ENCODE measurements at regions not wholly inside any gene's neighbourhood (a gene's known extent, or its start where the extent isn't known, plus 50 kb on each side); places are given as distances from the start of the nearest gene placed in this dataset.
"Not testable (repeated sequence)": the region's sequence is repeated elsewhere in the genome, so short reads cannot be mapped to it uniquely, and the experiment has no call there.

DNA sequence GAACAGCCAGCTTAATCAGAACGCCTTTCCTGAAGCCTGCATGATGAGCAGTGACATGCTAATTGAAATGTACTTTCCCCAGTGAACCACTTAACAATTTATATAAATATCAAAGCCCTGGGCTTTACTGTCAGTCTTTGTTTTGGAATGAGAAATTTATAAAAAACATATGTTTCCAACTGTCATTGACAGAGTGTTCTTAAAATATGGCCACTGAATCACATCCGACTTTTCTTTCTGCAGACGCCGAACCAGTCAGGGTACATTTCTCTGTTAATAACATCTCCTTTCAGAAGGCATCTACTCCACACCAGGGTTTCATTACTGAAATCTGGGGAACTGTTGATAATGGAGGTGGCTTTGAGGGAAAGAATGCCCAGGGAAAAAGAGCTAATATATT is 343.7 kb downstream of the INSIG2 start:
- Mint-ChIP-seq H3K4me3 (no peak overlapping the region), H3K4me1 (no peaks in the 10 kb centered on the region), H3K27ac (no peak overlapping the region), H3K27me3 (no peaks in the 10 kb centered on the region), H3K9me3 (ENCODE audit: low read depth) (no peaks in the 10 kb centered on the region), H3K36me3 (no peaks in the 10 kb centered on the region)
- DNase-seq (no peak), ATAC-seq (no peak)
- CTCF ChIA-PET, result no interaction called here

DNA sequence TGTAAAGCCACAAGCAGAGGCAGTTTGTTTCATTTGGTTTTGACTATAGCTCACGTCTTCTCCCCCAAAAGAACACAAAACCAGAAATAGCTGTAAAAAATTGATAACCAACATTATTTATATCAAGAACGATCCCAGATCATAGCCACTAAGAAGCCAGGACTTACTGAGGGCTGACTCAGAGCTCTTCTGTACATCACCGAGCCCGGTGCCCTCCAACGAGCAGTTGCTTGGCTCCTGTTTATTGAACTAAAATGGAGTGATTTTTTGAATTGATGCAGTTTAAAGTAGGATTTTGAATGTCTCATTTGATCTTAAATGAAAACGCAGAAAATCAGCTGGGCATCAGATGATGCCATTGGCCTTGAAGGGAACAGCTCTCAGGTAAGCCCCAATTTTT is 343.3 kb downstream of the INSIG2 start:
- Mint-ChIP-seq H3K27me3 (no peaks in the 10 kb centered on the region), H3K9me3 (ENCODE audit: low read depth) (no peaks in the 10 kb centered on the region), H3K4me3 (no peak overlapping the region), H3K27ac (no peak overlapping the region), H3K4me1 (no peaks in the 10 kb centered on the region), H3K36me3 (no peaks in the 10 kb centered on the region)
- CTCF ChIA-PET, result no interaction called here
- no peak for DNase-seq
- no peak for ATAC-seq

DNA sequence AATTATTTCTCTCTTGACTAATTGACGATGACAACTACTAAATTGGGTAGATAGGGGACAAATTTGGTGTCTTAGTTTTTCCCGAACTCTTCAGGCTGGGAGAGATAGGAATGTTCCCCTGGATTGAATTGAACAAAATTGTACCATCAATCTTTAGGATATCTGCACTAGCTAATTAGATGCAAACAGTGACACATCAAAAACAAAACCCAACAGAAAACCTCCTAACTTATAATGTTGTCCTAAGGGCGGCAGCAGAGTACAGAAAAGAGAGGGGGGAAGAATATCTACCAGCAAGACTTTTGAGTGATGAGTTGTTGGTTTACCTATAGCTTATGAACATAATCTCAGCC is 342.9 kb downstream of the INSIG2 start:
- Mint-ChIP-seq H3K36me3 (no peaks in the 10 kb centered on the region), H3K4me1 (no peaks in the 10 kb centered on the region), H3K27me3 (no peaks in the 10 kb centered on the region), H3K4me3 (no peak overlapping the region), H3K9me3 (ENCODE audit: low read depth) (no peaks in the 10 kb centered on the region), H3K27ac (no peak overlapping the region)
- no peak for ATAC-seq
- CTCF ChIA-PET, result no interaction called here
- no peak for DNase-seq

DNA sequence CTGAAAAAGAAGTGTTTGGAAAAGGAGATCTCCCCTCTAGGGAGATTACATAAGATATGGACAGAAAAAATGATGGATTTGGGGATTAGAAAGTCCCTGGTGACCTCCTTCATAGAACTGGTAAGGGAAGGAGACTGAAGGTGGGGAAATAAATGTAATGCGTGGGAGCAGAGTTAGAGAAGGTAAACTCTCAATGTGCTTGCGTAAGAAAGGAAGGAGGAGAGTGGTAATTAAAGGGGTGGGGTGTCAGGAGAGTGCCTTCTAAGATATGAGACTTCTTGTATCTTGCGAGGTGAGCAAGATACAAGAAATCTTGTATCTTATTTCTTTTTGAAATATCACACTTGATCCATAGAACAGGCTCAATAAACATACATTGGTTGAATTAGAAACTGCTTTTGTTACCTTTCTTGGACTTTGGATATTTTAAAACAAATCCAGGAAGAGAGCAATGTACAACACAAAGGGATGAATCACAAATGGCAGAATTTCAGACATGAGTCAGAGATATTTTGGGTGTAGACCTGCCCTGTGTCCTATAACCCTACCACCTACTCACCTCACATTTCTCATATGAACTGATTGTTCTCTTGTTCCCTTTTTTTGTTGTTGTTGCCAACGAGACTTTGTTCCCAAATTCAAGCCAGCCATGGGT is 342.4 kb downstream of the INSIG2 start:
- no peaks in the 10 kb centered on the region for H3K4me1 Mint-ChIP-seq
- H3K27ac Mint-ChIP-seq, result no peak overlapping the region
- no peaks in the 10 kb centered on the region for H3K9me3 Mint-ChIP-seq (ENCODE audit: low read depth)
- H3K27me3 Mint-ChIP-seq, result no peaks in the 10 kb centered on the region
- ATAC-seq (no peak), DNase-seq (no peak)
- no peaks in the 10 kb centered on the region for H3K36me3 Mint-ChIP-seq
- no peak overlapping the region for H3K4me3 Mint-ChIP-seq
- CTCF ChIA-PET, result no interaction called here

DNA sequence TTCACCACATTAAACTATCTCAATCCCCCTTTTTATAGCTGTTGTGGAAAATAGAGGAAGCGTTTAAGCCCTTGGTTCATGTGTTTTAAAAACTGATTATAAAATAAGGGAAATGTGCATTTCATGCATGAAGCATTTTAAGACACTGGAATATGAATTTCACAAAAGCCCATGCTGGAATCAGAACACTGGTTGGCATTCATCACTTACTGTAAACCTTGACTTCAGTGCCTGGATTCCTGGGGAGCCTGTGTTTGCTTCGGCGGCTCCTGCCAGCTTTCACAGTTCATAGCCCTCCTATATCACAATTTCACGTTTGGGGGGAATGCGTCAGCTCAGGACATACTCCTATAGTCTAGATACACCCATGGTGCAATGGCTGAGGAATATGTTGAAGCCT is 336.9 kb downstream of the INSIG2 start:
- no peak overlapping the region for H3K4me3 Mint-ChIP-seq
- CTCF ChIA-PET, result no interaction called here
- no peak for DNase-seq
- no peaks in the 10 kb centered on the region for H3K9me3 Mint-ChIP-seq (ENCODE audit: low read depth)
- no peak for ATAC-seq
- H3K4me1 Mint-ChIP-seq, result no peaks in the 10 kb centered on the region
- no peaks in the 10 kb centered on the region for H3K36me3 Mint-ChIP-seq
- no peak overlapping the region for H3K27ac Mint-ChIP-seq
- H3K27me3 Mint-ChIP-seq, result peaks cover 3% of the 10 kb centered on the region

DNA sequence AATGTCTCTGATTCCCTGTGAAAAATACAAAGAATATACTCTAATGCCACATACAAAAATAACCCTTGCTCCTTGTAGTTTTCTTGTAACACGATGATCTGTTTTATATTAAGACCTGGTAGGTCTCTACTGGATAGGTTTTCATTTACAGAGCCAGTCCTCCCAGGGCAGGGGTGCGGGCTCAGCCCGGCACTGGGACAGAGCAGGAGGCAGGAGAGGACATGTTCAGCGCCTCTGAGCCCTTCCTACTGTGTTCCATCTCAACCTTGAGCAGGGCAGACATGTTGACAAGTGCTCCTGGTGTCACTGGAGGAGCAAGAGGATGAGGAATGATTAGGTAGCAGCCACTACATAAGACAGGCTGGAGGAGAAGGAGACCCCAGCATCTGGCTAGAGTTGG is 335.5 kb downstream of the INSIG2 start:
- no peak for DNase-seq
- ATAC-seq, result no peak
- Mint-ChIP-seq H3K27me3 (peaks cover 3% of the 10 kb centered on the region), H3K4me1 (no peaks in the 10 kb centered on the region), H3K9me3 (ENCODE audit: low read depth) (no peaks in the 10 kb centered on the region), H3K36me3 (no peaks in the 10 kb centered on the region), H3K27ac (no peak overlapping the region), H3K4me3 (no peak overlapping the region)
- CTCF ChIA-PET, result no interaction called here

DNA sequence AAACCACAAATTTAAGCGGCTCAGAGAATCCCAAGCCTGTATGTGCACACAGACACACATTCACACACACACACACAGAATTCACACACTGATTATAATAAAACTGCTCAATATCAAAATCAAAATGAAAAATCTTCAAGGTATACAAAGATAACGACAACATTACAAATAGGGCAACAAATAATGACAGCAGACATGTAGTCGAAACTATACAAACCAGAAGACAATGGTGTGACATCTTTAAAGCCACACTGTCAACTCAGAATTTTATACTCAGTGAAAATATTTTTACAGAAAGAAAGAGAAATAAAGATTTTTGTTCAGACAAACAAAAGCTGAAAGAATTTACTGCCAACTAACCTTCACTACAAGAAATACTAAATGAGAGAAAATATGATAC is 333.4 kb downstream of the INSIG2 start:
- DNase-seq (no peak), ATAC-seq (no peak)
- no peaks in the 10 kb centered on the region for H3K4me1 Mint-ChIP-seq
- no peaks in the 10 kb centered on the region for H3K36me3 Mint-ChIP-seq
- no peaks in the 10 kb centered on the region for H3K9me3 Mint-ChIP-seq (ENCODE audit: low read depth)
- peaks cover 3% of the 10 kb centered on the region for H3K27me3 Mint-ChIP-seq
- H3K4me3 Mint-ChIP-seq, result no peak overlapping the region
- CTCF ChIA-PET, result no interaction called here
- H3K27ac Mint-ChIP-seq, result no peak overlapping the region

DNA sequence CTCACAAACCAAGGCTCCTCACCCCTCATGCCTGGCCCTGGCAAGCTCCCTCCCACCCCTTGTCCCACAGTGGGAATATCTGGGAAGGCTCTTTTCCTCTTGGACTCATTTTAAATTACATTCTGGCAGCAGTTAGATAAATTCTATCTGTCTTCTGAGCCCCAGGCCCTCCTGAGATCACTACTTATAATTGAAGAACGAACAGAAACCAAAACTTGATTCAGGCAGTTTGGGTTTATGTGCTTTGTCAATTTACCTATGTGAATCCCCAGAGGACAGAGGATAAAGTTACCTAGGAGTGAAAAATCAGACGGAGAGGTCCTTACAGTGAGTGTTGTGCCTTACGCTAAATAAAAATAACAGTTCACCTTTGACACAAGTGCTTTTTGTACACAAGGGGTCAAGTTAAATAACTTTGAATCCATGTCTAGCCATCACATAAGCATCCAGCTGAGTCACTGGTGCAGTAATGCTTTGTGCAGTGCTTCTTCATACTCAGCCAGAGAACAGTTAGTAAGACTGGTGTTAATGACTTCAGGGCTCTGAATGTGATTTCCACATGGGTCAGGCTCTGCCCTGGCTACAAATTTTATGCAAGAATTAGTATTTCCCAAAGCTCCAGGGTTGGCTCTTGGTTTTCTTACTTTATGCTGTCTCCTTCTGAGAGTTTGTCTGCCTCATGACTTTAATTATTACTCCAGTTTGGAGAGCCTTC is 329.3 kb downstream of the INSIG2 start:
- Mint-ChIP-seq H3K36me3 (no peaks in the 10 kb centered on the region), H3K9me3 (ENCODE audit: low read depth) (peaks cover 2% of the 10 kb centered on the region), H3K27me3 (no peaks in the 10 kb centered on the region), H3K4me3 (no peak overlapping the region), H3K4me1 (no peaks in the 10 kb centered on the region), H3K27ac (no peak overlapping the region)
- no peak for DNase-seq
- CTCF ChIA-PET, result no interaction called here
- ATAC-seq, result no peak

DNA sequence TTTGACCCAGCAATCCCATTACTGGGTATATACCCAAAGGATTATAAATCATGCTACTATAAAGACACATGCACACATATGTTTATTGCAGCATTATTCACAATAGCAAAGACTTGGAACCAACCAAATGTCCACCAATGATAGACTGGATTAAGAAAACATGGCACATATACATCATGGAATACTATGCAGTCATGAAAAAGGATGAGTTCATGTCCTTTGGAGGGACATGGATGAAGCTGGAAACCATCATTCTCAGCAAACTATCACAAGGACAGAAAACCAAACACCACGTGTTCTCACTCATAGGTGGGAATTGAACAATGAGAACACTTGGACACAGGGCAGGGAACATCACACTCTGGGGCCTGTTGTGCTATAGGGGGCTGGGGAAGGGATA is 326.9 kb downstream of the INSIG2 start:
- H3K27me3 Mint-ChIP-seq; H3K36me3 Mint-ChIP-seq; CTCF ChIA-PET; H3K4me3 Mint-ChIP-seq; H3K4me1 Mint-ChIP-seq; DNase-seq; H3K27ac Mint-ChIP-seq; ATAC-seq; H3K9me3 Mint-ChIP-seq (ENCODE audit: low read depth): not testable (repeated sequence)

DNA sequence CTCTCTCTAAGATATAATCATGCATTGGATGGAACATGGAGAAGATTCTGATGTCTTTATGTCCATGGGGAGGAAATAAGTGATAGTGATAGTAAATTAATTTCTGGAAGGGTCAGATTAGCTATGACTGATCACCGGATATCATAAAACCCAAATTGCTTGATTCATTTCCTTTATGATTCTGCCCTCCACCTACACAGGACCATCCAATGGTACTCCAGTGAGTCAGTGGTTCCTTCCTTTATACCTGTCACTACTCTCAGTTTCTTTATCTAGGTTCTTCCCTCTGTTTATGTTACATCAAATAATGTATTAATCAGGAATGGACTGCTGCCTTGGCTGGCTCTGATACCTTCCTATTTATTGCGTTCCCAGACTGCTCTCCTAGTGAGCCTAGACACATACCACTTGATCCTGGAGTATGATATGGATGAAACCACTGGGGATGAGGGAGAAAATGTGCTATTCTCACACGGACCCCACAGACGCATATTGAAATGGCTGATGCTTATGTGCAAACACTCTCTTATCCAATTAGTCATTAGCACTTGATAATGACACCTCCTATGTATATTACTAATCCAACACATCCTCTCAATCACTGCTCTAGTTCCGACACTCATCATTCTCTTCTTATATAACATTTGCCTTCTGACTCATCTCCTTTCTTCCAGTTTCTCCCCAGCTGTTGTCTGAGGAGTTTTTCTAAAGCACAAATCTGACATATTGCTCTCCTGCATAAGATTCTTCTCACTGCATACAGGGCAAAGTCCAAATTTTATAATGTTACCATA is 315.6 kb downstream of the INSIG2 start:
- H3K4me3 Mint-ChIP-seq, result no peak overlapping the region
- peaks cover 2% of the 10 kb centered on the region for H3K4me1 Mint-ChIP-seq
- peaks cover 4% of the 10 kb centered on the region for H3K27me3 Mint-ChIP-seq
- CTCF ChIA-PET, result no interaction called here
- no peak for DNase-seq
- H3K36me3 Mint-ChIP-seq, result no peaks in the 10 kb centered on the region
- H3K9me3 Mint-ChIP-seq (ENCODE audit: low read depth), result no peaks in the 10 kb centered on the region
- no peak for ATAC-seq
- H3K27ac Mint-ChIP-seq, result no peak overlapping the region

DNA sequence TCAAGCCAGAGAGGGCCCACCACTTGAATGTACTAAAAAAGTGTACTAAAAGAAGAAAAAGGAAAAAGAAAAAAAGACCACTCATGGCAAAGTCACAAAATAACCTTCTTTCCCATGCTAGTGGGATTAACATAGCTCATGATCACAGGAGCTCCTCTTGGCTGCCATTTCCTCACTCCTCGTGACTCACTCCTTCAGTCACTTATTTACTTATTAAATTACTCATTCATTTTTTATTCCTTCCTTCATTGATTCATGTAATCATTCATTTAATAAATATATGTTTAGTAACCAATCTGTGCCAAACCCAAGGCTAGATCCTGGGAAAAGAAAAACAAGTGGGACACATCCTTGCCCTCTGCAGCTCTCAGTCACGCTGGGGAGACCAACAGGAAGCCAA is 300.5 kb downstream of the INSIG2 start:
- Mint-ChIP-seq H3K27ac (no peak overlapping the region), H3K4me3 (no peak overlapping the region), H3K27me3 (no peaks in the 10 kb centered on the region), H3K36me3 (no peaks in the 10 kb centered on the region), H3K9me3 (ENCODE audit: low read depth) (no peaks in the 10 kb centered on the region), H3K4me1 (no peaks in the 10 kb centered on the region)
- DNase-seq, result no peak
- ATAC-seq, result no peak
- CTCF ChIA-PET, result no interaction called here

DNA sequence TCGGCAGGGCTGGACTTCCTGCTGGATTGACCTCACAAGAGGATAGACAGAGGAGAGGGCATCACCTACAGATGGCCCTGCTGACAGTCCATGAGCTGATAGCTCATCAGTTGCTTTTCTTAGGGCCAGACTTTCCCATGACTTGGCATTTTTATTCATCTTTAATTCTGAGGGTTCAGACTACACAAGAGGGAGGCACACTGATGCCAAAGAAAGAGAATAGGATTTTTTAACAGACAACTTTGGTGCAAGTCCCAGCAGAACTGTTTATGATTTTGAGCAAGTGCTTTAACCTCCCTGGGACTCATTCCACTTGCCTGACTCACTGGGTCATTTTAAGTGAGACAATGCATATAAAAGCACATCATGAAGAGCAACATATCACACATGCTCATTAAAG is 299.2 kb downstream of the INSIG2 start:
- ATAC-seq, result no peak
- DNase-seq, result no peak
- Mint-ChIP-seq H3K9me3 (ENCODE audit: low read depth) (no peaks in the 10 kb centered on the region), H3K4me1 (no peaks in the 10 kb centered on the region), H3K27me3 (no peaks in the 10 kb centered on the region), H3K36me3 (no peaks in the 10 kb centered on the region), H3K27ac (no peak overlapping the region), H3K4me3 (no peak overlapping the region)
- CTCF ChIA-PET, result no interaction called here

DNA sequence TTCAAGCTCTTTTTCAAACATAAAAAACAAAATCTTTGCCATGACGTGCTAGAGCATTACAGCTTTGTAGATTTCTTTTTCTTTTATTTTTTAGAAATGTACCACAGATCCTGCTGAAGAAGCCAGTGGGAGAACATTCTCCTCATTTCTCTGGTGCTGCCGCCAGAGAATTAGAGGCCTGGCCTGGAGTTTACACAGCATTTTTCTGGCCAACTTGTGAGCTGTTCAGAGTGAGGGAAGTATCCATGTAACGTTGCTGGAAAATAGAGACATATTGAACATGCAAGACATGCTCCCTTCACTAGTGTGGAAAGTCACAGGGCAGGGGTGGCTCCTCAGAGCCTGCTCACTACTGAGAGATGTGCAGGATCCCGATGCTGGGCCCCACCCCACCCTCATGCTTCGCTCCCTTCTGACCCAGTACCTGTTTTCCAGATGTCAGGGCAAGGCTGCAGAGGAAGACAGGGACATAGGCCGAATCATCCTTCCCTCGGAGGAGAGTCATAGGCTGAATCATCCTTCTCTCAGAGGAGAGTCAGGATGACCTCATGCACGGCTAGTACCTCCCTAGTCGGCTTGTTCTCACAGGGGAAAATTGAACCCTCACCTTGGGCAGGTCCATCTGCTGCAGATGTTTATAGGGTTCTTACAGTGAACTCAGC is 298.5 kb downstream of the INSIG2 start:
- no peak for ATAC-seq
- H3K9me3 Mint-ChIP-seq (ENCODE audit: low read depth), result no peaks in the 10 kb centered on the region
- no peaks in the 10 kb centered on the region for H3K4me1 Mint-ChIP-seq
- CTCF ChIA-PET, result no interaction called here
- H3K4me3 Mint-ChIP-seq, result no peak overlapping the region
- H3K36me3 Mint-ChIP-seq, result no peaks in the 10 kb centered on the region
- H3K27ac Mint-ChIP-seq, result no peak overlapping the region
- no peak for DNase-seq
- H3K27me3 Mint-ChIP-seq, result no peaks in the 10 kb centered on the region
